ENCODE measurements at regions not wholly inside any gene's neighbourhood (a gene's known extent, or its start where the extent isn't known, plus 50 kb on each side); places are given as distances from the start of the nearest gene placed in this dataset.

DNA sequence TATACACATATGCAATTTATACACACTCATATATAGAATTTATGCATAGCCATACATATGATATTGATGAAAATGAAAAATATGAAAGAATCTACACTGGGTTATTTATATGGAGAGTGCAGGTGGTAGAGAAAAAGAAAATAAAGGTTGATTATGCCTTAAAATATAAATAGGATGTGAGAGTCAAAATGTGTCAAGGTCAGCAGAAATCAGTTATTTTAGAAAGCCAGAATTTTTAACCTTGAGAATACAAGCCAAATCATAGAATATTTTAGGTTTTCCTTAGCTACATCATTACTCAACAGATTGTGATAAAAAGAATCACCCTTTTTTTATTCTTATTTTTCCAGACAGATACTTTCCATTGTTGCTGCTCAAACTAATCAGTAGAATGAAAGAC is 146.2 kb downstream of the SLC6A15 start:
- no peak overlapping the region for H3K56ac ChIP-seq (replicated peaks; ENCODE audit: insufficient read length, low read depth, low read length)
- H2BK120ac ChIP-seq (replicated peaks; ENCODE audit: low read depth, low read length), result no peak overlapping the region
- H3K4me1 ChIP-seq (replicated peaks in 1 of 4; ENCODE audit: control insufficient read depth in 3 of 4, insufficient read depth in 4 of 4, low read length in 3 of 4), result peaks cover 0 to 4% (median 0%) of the 10 kb centered on the region in 4 experiments; a peak in 1 of 7 replicates
- H3K18ac ChIP-seq (ENCODE audit: extremely low read depth, low read length), result no peak overlapping the region
- H3K79me1 ChIP-seq (ENCODE audit: low read depth, low read length), result no peaks in the 10 kb centered on the region
- H2AK5ac ChIP-seq (ENCODE audit: low read depth, low read length), result no peak overlapping the region
- DNase-seq (ENCODE audit: low read depth in 1 of 2, low spot score in 2 of 2) (no peak), FAIRE-seq (no peak)
- H3K4ac ChIP-seq (replicated peaks; ENCODE audit: insufficient read length, low read depth, low read length), result no peak overlapping the region
- no peak overlapping the region for H3K4me3 ChIP-seq (ENCODE audit: extremely low read depth in 1 of 4, insufficient read depth in 2 of 4, low read depth in 3 of 4, low read length in 4 of 4)
- ChIA-PET CTCF (ENCODE audit: partially characterized antibody) (interaction anchor here (1.2 kb wide), 1 partner anchor 76 kb away, joined by 4 read pairs; no protein-coding TSS in a partner anchor), POLR2A (ENCODE audit: partially characterized antibody) (no interaction called here)
- no peaks in the 10 kb centered on the region for H3K36me3 ChIP-seq (ENCODE audit: control insufficient read depth in 2 of 4, insufficient read depth in 4 of 4, low read length in 3 of 4)
- no peak overlapping the region for H2BK5ac ChIP-seq (ENCODE audit: low read depth, low read length)
- no peak overlapping the region for H4K91ac ChIP-seq (replicated peaks; ENCODE audit: insufficient read length, low read length)
- no peak overlapping the region for H2BK12ac ChIP-seq (ENCODE audit: low read depth, low read length)
- no peaks in the 10 kb centered on the region for H3K9me3 ChIP-seq (ENCODE audit: insufficient read depth in 2 of 2, low read depth in 1 of 2, low read length in 1 of 2)
- H2BK15ac ChIP-seq (ENCODE audit: low read length), result no peak overlapping the region
- no peaks in the 10 kb centered on the region for H3K23me2 ChIP-seq (ENCODE audit: low read depth, low read length)
- H3K14ac ChIP-seq (ENCODE audit: insufficient read length), result no peak overlapping the region
- no peak overlapping the region for H4K5ac ChIP-seq (ENCODE audit: insufficient read length, low read depth, low read length)
- no peak overlapping the region for H3K9ac ChIP-seq (replicated peaks in 1 of 4; ENCODE audit: extremely low read depth in 1 of 4, low read depth in 3 of 4, low read length in 3 of 4)
- no peaks in the 10 kb centered on the region for H3K27me3 ChIP-seq (replicated peaks in 1 of 4; ENCODE audit: control insufficient read depth in 3 of 4, extremely low read depth in 1 of 4, insufficient read depth in 3 of 4, low read length in 3 of 4)
- H3K4me2 ChIP-seq (ENCODE audit: insufficient read depth in 1 of 2, low read depth in 2 of 2, low read length in 2 of 2), result no peak overlapping the region
- H4K8ac ChIP-seq (ENCODE audit: extremely low read depth, insufficient read depth, low read length), result no peak overlapping the region
- no peak overlapping the region for H2BK20ac ChIP-seq (ENCODE audit: low read length)
- H2AFZ ChIP-seq (ENCODE audit: low read length), result no peak overlapping the region
- peak; percentile 31; the same call in 1 of the 2 replicates for TF ChIP-seq MAFK (IDR thresholded peaks at IDR 0.05; ENCODE audit: low read depth, low read length)
- TF ChIP-seq SAP30 (IDR thresholded peaks at IDR 0.05; ENCODE audit: insufficient read depth, insufficient replicate concordance, low read length), result no peak
- H3K79me2 ChIP-seq (ENCODE audit: control insufficient read depth in 1 of 2, insufficient read depth in 2 of 2, low read length in 2 of 2), result no peaks in the 10 kb centered on the region
- no peak overlapping the region for H3K27ac ChIP-seq (ENCODE audit: low read depth, low read length)
- no peaks in the 10 kb centered on the region for H4K20me1 ChIP-seq (replicated peaks in 1 of 2; ENCODE audit: control insufficient read depth in 1 of 2, insufficient read depth in 2 of 2, low read length in 2 of 2)
- no peak overlapping the region for H3K23ac ChIP-seq (ENCODE audit: insufficient read length)

Data from H1 (cell line).